Stimulated activated CD4-positive, alpha-beta T cell treated with anti-CD3 and anti-CD28 coated beads, Interleukin-4, amount 100 ng/mL, for 24 hours (primary cell): ENCODE measurements at regions not wholly inside any gene's neighbourhood (a gene's known extent, or its start where the extent isn't known, plus 50 kb on each side); places are given as distances from the start of the nearest gene placed in this dataset.
"Not testable (repeated sequence)": the region's sequence is repeated elsewhere in the genome, so short reads cannot be mapped to it uniquely, and the experiment has no call there.

Source experiments
- DNase-seq: peaks from one replicate; pipeline ENCODE4 v3.0.0-alpha.2; 2020

DNA sequence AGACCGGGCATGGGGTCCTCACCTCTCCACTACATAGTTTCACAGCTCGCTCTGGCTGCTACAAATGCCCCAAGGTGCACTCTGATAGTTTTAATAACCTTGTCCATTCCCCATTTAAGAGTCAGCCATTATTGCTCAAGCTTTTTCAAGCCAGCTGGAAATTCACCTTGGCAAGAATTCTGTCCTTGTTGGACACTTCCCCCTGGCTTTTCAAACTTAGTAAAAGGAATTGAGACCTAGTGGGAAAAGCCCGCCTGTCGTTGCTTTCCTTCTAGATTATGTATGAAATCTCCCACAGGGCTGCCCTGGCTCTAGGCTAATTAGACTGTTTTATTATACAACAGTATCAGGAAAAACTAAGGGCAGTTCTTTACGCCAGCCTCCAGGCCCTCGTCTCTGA lies 293.7 kb upstream of the GADL1 start:
- no peak for DNase-seq

DNA sequence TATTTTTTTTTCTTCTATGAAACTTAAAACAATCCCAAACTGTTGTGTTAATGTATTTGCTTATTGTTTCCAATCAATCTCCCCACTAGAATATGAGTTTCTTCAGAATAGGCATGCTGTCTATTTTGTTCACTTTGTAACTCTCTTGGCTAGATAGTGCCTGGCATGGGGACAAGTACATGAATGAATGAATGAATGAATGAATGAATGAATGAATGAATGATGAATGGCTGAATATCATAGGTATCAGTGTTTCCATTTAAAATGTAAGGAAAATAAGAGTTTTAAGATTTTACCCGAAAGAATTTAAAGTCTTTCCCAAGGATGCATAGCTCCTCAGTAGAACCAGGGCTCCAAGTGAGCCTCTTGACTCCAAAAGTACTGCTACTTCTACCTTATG lies 294.9 kb upstream of the GADL1 start:
- no peak for DNase-seq

DNA sequence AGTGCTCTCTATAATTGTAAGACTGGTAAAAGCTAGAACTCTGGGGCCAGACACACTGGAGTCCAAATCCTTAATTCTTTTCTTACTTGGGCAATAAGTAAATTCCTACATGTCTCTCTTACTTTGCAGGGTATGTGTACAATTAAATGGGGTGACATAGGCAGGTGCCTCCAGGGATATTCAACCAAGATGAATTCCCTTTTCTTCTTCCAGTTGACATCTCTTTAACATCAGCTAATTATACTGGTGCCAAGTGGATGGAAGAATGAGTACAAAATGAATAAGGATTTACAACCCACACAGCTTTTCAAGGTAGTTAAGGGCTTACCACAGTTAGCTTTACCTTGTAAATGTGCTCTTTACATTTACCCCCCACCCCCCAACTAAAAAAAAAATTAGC lies 295.5 kb upstream of the GADL1 start:
- no peak for DNase-seq

DNA sequence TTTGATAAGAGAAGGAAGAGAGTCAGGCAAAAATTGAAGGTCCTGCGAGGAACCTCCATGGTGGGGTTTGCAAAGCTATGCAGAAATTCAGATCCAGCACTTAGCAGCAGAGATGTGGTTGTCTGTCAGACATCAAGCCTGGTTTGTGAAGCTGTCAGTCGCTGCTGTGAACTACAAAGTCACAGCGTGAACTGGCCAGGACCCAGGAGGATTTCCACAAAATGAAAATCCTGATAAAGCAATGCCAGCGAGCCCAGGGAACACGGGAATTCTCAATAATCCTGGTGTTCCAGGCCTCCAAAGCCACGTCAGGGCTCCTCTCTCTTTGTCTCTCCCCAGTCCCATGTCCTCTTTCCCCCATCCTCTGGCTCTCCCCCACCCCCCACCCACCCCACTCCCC lies 296.9 kb upstream of the GADL1 start:
- DNase-seq, result no peak

DNA sequence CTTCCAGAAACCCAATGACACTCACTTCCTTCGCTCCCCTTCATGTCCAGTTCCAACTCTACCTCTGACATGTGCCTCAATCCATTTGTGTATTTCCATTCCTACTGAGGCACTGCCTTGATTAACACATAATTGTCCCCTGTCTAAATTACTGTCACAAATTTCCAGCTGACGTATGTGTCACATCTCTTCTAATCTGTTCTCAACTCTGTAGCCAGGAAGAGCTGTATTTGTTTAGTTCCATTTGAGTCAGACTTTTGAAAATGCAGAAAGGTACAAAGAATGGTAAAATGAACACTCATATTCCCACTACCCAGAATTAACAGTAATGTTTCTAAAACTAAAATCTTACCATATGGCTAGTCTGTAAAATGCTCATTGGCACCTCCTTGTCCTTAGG lies 299.0 kb upstream of the GADL1 start:
- no peak for DNase-seq

DNA sequence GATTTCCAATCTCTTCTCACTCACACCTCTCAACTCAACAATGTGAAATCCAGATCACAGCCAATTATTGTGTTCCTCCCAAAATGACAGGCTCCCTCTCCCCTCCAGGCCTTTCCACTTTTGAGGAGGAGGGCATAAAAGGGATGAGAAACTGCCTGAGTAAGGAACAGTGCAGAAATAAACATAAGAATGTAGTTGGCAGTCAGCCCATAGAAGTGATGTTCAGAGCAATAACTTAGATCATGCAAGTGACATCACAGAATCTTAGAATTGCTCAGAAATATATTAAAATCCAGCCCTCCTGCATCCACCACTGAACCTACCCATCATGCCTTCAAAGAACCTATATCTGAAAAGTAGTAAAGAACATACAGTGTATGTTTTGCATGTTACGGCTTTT lies 299.4 kb upstream of the GADL1 start:
- DNase-seq, result no peak

DNA sequence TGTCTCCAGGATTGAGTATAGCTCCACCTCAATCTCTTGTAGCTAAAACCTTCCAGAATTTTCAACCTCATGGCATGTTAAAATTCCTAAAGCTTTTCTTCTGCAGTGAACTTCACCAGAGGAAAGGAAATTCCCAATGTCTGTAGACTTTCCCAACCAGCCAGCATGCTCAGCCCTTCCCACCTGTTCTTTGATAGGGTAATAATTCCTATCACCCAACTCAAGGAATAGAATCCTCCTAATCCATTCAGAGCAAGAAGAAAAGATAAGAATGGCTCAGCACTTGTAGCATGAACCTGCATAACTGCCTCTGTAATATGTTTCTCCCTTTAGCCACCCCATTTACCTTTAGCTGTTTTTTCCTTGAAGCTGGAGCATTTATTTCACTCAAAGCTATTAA lies 301.8 kb upstream of the GADL1 start:
- no peak for DNase-seq

DNA sequence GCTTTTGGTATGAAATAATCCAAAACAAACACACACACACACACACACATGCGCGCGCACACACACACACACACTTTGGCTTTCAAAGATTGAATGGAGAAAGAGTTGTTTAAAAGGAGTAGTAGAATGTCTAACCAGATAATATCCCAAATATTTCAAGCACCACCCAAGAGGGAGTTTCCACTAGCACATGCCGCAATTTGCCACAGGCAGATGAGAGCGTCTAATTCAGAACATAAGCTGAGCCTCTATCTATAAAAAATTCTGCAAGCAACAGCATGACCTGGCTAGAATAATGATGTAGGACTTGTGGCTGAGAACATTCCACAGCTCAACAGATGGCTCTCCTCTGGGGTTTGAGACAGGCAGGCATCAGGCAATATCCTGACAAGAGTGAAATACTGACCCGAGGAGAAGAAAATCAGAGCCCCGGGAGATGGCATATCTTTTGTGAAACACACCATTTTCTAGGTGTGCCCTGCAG lies 302.5 kb upstream of the GADL1 start:
- DNase-seq, result no peak

DNA sequence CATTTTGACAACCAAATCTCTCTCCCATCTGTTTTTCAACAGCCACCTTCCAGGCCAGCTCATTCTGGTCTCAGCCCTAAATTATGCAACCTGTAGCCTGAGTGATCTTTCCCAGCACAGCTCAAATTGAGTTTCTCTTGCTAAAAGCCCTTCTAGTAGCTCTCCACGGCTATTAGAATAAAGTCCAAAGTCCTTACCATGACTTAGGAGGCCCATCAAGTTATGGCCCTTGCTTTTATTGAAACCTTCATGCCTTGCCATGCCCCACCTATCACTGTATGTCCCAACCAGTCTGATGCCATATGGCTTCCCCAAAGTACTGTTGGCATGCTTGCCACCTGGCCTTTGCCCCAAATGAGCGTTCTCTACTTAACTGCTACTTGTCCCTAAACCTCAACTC lies 303.5 kb upstream of the GADL1 start:
- no peak for DNase-seq

DNA sequence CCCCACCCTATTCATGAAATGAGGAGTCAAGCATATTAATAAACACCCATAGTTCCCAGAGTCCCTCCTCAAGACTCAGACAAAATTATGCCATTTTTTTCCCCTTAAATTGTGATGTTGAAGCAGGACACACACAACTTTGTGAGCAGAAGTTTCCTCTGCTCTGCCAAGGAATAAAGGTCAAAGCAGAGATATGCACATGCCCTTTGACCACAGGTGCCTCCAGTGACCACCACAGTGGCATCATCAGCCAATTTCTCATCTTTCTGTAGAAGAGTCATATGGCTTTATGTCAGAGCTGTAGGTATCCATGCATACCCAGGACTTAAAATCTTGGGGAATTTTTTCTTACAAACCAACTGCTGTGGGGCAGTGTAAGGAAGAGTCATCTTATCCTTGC lies 304.4 kb upstream of the GADL1 start:
- no peak for DNase-seq

DNA sequence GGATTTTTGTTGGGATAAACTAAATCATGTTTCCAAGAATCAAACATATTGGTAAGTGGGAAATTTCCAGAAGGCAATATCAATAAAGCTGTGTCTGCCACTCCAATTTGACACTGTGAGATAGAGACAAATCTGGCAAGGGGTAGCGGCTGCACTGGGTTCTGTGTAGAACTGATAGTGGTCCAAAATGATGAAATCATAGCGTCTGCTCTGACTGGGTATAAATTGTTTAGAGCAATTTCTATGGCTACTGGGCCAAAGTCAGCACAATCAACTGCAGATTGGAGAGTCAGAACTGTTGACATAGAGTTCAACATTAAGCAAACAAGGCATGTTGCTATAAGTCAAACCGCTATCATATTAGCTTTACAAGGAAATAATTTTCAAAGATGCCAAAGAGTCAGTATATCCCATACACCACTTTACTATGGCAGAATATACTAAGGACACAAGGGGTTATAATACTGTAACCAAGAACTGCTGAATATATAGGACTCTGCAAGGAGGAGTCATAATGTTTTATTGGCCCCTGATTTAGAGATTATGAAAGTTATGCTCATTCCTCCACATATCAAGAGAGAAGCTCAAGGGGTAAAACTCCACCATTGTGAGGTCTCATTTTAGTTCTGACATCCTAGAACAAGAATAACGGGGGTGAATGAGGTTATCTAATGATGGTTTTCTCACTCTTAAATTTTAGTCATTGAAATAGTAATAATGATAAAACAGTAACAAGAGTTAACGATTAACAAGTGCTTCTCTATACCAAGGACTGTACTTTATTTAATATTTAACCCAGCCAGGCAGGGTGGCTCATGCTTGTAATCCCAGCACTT lies 309.7 kb upstream of the GADL1 start:
- no peak for DNase-seq

DNA sequence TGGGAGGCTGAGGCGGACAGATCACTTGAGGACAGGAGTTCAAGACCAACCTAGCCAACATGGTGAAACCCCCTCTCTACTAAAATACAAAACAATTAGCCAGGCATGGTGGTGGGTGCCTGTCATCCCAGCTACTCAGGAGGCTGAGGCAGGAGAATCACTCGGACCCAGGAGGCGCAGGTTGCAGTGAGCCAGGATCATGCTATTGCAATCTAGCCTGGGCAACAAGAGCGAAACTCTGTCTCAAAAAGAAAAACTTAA lies 310.3 kb upstream of the GADL1 start:
- not testable (repeated sequence) for DNase-seq

DNA sequence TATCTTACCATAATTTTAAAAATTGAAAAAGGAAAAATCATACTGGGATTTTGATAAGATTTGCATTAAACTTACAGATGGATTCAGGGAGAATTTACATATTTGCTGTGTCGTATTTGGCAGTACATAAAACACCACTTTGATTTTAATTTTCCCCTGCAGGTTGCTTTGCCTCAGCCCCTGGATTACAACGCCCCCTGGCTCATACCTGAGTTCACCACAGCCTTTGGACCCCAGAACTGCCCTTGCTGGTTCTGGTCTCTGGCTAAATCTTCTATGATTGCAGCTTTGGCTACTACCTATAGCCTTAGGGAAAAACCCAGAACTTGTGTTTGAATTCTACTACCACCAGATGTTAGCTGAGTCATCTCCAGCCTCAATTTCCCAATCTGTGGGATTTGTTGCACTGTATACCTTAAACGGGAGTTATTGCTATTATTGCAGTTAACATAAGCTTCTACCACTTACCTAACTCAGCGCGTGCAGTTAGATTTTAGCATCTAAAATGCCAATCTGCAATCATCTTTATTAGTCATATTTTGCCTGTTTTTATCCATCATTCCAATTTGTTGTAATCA lies 315.7 kb upstream of the GADL1 start:
- DNase-seq, result no peak

DNA sequence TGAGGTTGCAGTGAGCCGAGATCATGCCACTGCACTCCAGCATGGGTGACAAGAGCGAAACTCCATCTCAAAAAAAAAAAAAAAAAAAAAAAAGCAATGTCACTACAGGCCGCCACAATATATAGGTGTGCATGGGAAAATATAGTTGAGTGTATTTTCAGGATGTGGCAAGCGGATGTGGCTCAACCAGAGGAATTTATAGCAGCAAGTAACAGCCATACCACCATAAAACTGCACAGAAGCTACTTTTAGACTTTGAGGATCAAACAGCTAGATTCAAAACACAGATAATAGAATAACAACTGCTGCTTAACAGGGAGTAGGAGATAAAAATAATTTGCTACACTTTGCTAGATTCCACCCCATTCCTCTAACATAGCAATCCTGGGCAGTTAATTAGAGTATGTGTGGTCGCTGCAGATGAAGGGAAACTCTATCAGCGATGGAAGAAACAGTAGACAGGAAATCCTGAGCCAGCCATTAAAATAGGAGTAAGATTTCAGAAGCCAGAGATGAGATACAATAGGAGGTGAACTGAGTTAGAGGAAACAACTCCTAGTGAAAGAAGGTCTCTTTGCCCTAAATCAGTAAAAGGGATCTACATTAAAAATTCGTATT lies 318.7 kb upstream of the STT3B start:
- no peak for DNase-seq

DNA sequence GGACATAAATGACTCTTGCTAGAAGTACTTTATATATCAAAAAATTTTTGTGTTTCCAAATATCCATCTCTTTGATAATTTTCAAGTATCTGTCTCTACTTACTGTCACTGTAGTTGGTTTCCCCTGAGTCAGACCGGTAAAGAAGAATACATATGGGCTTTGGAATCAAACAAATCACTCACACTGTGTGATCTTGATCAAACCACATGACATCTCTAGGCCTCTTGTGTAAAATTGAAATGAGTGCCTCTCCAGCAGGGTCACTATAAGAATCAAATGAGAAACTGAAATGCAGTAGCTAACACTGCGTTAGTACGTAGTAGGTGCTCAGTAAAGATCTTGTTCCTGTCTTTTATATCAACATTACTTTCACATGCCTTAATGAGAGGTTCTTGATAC lies 314.6 kb upstream of the STT3B start:
- no peak for DNase-seq

DNA sequence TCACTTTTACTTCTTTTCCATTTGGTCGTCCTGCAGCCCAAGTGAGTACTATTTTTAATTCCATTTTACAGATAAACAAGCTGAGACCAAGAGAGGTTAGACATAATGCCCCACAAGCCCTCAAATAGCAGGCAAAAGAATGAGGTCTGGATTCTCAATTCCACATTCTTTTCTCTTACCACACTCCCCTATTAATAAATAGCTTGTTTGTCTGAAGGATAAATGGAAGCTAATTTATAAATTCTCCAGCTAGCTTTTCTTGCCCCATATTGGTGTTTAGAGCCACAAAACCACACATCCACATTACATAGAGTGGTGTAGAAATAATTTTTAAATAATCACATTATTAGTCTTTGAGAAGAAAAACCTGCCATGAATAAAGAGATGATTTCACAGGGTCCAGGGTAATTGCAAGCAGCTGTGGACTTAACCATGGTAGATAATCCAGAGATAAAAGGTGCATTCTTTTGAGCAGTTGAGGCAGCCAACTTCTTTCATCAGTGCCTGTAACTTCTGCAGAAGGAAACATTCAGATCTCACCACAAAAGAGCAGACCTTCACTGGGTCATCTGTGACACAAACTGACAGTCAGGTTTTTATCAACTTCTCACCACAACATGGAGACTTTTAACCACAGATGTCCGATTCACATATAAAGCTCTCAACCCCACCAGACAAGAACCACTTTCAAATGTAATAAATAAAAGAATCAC lies 313.4 kb upstream of the STT3B start:
- no peak for DNase-seq

DNA sequence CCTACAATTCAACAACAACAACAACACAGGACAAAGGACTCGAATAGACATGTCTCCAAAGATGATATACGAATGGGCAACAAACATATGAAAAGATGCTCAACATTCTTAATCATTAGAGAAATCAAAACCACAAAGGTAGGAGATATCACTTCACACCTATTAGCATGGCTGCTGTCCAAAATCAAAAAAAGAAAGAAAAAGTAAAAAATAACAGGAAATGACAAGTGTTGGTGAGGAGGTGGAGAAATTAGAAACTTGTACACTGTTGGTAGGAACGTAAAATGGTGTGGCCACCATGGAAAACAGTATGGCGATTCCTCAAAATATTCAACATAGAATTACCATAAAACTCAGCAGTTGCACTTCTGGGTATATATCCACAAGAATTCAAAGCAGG lies 312.3 kb upstream of the STT3B start:
- no peak for DNase-seq

DNA sequence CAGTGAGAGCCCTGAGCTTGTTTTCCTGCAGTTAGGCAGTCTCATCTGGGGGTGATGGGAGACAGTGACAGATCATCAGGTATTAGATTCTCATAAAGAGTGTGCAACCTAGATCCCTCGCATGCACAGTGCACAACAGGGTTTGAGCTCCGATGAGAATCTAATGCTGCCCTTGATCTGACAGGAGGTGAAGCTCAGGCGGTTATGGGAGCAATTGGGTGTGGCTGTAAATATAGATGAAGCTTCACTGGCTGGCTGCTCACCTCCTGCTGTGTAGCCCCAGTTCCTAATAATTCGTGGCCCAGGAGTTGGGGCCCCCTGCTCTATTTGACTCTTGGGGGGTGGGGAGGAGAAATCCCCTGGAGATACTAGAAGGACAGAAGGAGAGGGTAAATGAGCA lies 309.4 kb upstream of the STT3B start:
- DNase-seq, result no peak

DNA sequence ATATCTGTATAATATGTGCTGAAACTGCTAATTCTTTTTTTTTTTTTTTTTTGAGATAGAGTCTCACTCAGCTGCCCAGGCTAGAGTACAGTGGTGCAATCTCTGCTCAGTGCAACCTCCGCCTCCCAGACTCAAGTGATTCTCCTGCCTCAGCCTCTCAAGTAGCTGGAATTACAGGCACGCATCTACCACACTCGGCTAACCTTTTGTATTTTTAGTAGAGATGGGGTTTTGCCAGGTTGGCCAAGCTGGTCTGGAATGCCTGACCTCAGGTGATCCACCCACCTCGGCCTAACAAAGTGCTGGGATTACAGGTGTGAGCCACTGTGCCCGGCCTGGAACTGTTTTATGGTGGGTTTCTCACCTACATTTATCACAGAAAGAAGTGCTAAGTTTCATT lies 307.8 kb upstream of the STT3B start:
- DNase-seq, result no peak

DNA sequence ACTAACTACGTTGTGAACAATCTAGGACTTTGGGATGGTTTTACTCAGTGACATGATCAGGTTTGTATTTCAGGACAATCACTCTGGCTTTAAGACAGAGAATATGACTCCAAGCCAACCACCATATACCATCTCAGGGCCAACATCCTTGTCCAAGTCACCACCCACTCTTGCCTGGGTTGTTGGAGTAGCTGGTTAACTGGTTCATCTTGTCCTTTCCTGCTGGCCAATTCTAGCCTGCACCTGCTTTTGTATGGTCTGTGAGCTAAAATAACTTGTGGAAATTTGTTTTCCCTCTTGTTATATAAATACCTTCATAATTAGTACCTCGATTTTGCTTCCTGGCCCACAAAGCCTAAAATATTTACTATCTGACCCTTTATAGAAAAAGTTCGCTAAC lies 306.8 kb upstream of the STT3B start:
- DNase-seq, result no peak

DNA sequence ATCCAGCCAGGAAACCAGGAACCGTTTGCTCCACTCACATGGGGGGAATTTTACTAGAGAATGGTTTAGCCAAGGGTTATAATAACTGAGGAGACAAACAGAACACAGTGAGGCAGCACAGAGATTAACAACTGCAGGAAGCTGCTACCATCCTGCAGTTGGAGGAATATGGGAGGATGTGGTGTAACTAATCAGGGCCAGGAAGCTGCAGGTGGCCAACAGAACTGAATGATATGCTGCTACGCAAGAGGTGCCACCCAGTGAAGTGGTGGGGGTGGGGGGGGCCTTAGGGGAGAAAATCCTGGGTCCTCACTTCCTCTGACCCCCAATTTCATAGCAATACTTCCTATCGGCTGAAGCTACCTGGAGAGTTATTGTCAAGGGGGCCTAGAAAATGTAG lies 306.4 kb upstream of the STT3B start:
- no peak for DNase-seq

DNA sequence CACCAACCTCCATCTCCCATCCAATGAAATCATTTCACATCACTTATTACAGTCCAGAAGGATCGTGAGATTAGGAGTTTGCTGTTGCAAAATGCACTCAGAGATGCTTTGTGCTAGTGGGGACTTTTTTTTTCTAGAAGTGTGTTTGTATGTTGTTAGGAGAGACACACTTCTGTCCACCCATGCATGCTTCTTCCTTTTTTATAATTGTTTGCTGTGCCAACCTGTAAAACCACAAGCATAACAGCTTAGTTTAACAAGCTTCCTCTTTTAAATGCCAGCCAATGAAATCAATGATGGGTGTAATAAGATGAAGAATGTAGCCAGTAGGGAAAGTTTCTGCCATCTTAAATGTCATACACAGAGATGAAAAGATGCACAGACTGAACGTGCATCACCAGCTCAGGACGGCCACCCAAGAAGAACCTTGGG lies 305.6 kb upstream of the STT3B start:
- DNase-seq, result no peak

DNA sequence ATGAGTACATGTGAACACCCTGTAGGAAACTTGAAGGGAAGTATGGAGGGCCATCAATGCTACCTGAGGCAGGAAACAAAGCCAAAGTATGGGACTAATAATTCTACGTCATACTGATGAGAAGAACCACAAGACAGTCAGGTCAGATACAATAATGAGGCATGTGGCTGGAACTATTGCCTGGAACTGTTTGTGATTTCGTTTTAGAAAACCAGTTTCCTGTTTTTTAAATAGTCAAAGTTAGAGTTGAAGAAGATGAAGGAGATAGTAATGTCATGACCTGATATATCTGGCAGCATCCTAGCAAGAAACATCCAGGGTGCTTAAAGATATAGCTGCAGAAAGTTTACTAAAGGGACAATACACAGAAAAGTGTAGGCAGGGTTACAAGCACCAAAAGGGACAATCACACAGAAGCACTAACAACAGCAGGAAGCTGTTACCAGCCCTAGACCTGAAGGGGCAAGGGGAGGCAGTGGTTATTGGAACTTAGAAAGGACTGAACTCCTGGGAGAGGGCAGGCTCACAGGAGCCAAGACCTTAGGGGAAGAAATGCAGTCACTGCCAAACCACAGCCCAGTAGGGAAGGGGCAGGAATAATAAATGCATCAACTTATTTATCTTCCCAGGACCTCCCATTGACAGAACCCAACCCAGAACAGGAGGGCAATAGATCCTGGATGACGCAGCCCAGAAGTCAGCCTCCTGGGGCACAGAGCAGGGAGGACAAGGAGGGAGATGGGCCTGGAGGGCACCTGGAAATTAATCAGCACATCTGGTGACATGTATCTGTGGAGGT lies 302.1 kb upstream of the STT3B start:
- no peak for DNase-seq
